Transverse colon (tissue), 4 donors: ENCODE measurements at regions not wholly inside any gene's neighbourhood (a gene's known extent, or its start where the extent isn't known, plus 50 kb on each side); places are given as distances from the start of the nearest gene placed in this dataset.

Experiments used
- CTCF ChIP-seq, 5 experiments: fragments of 200-600 bp in 3 of 5; fragments of 450-650 bp in 2 of 5; sonication (generic) in 3 of 5; IDR thresholded peaks; 1 replicate in 2 of 5; 2 replicates in 3 of 5; pipeline ENCODE4 v1.5.1; 2016 to 2017; ENCODE audit warnings: antibody characterized with exemption in 5 of 5, inconsistent platforms in 3 of 5, mild to moderate bottlenecking in 2 of 5, moderate library complexity in 1 of 5
- POLR2A ChIP-seq: fragments of 450-650 bp; IDR thresholded peaks from one replicate; pipeline ENCODE4 v1.6.1; 2016; ENCODE audit warnings: antibody characterized with exemption, mild to moderate bottlenecking, moderate library complexity
- POLR2AphosphoS5 ChIP-seq, 3 donors: sonication (generic); formaldehyde crosslinking; IDR thresholded peaks; one replicate each; pipeline ENCODE4 v1.6.1; 2016; ENCODE audit warnings: antibody characterized with exemption in 3 of 3

GRCh38 chr11:100525635-100526034 lies 161.5 kb upstream of the ARHGAP42 start:
- TF ChIP-seq CTCF (IDR thresholded peaks at IDR 0.05), result no peak
- TF ChIP-seq POLR2AphosphoS5 (IDR thresholded peaks at IDR 0.05), result no peak
- no peak for TF ChIP-seq POLR2A
